SK-N-MC (cell line): ENCODE measurements at regions not wholly inside any gene's neighbourhood (a gene's known extent, or its start where the extent isn't known, plus 50 kb on each side); places are given as distances from the start of the nearest gene placed in this dataset.

ENCODE experiments used
- EZH2 ChIP-seq: fragments of 200-600 bp; sonication (generic); IDR thresholded peaks from one replicate; pipeline ENCODE4 v1.6.1; 2017; ENCODE audit warnings: antibody characterized with exemption
- POLR2AphosphoS5 ChIP-seq: IDR thresholded peaks from 2 replicates; pipeline ENCODE4 v1.6.1; 2012; ENCODE audit warnings: mild to moderate bottlenecking, low read depth, low read length, borderline replicate concordance

DNA sequence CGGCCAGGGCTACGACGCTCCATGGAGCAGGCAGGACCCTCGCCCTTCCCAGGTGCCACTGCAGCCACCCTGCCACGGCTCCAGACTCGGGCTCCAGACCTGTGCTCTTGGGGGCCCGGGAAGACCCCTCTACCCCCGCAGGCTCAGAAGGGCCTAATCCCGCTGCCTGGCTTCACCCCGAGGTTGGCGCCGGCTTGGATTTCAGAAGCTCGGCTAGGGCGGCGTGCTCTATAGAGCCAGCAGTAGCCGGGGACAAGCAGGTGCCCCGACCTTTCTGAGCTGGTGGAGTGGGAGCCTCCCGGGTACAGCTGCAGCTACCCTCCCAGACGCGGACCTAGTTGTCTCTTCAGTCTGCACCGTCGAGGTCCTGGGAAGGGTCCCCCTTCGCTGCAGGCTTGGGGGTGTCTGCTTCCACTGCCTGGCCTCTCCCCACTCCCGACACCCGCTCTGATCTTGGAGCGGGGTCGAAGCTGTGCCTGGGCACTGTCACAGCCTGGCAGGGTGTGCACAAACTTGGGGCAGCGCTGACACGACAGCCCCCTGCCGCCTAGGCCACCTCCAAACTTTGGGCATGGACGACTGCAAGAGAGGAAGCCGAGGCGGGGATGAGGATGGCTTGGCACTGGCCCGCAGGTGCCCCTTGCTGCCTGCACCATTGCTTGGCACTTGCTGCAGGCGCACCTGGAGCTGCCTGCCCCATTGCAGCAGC lies 1366.1 kb upstream of the CDH9 start:
- TF ChIP-seq EZH2 (no peak), POLR2AphosphoS5 (no peak)
